Ovary (tissue), 3 donors: ENCODE measurements at regions not wholly inside any gene's neighbourhood (a gene's known extent, or its start where the extent isn't known, plus 50 kb on each side); places are given as distances from the start of the nearest gene placed in this dataset.

ENCODE experiments used
- EP300 ChIP-seq: sonication (generic); formaldehyde crosslinking; IDR thresholded peaks from one replicate; pipeline ENCODE4 v1.6.1; 2017; ENCODE audit warnings: antibody characterized with exemption
- POLR2A ChIP-seq: fragments of 450-650 bp; IDR thresholded peaks from one replicate; pipeline ENCODE4 v1.6.1; 2017; ENCODE audit warnings: antibody characterized with exemption, mild to moderate bottlenecking, moderate library complexity
- TF ChIP-seq, protein P1 (sequence below), 3 donors: fragments of 450-650 bp in 2 of 3; fragments of 200-600 bp in 1 of 3; IDR thresholded peaks; one replicate each; pipeline versions ENCODE4 v1.5.1 to v1.8.0; 2016 to 2022; ENCODE audit warnings: antibody characterized with exemption in 3 of 3, mild to moderate bottlenecking in 1 of 3
- donor health status: DM: no; HTN: no; CAD: no.

DNA sequence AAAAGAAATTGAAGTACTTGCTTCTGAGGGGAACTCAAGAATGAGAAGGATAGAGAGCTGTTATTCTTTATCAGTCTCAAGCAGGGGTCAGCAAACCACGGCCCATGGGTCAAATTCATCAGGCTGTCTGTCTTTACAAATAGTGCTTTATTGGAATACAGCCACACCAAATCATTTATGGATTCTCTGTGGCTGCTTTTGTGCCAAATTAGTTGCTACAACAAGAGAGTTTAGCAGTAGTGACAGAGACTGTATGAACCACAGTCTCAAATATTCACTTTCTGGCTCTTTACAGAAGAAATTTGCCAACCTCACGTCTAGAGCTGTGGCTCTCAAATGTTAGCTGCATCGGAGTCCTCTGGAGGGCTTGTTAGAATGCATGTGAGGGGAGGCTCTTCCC is 258.0 kb upstream of the RARB start:
- TF ChIP-seq, protein P1, sequence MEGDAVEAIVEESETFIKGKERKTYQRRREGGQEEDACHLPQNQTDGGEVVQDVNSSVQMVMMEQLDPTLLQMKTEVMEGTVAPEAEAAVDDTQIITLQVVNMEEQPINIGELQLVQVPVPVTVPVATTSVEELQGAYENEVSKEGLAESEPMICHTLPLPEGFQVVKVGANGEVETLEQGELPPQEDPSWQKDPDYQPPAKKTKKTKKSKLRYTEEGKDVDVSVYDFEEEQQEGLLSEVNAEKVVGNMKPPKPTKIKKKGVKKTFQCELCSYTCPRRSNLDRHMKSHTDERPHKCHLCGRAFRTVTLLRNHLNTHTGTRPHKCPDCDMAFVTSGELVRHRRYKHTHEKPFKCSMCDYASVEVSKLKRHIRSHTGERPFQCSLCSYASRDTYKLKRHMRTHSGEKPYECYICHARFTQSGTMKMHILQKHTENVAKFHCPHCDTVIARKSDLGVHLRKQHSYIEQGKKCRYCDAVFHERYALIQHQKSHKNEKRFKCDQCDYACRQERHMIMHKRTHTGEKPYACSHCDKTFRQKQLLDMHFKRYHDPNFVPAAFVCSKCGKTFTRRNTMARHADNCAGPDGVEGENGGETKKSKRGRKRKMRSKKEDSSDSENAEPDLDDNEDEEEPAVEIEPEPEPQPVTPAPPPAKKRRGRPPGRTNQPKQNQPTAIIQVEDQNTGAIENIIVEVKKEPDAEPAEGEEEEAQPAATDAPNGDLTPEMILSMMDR (IDR thresholded peaks at IDR 0.05): no peak
- TF ChIP-seq POLR2A (no peak), EP300 (no peak)
